ENCODE measurements at regions not wholly inside any gene's neighbourhood (a gene's known extent, or its start where the extent isn't known, plus 50 kb on each side); places are given as distances from the start of the nearest gene placed in this dataset.

- ATAC-seq (no peak), DNase-seq (no peak)
- Histone ChIP-seq H3K4me1 (no peaks in the 10 kb centered on the region), H3K4me3 (no peak overlapping the region), H3K9me3 (peaks cover 0 to 13% of the 10 kb centered on the region in 2 donors), H3K27me3 (peaks cover 0 to 5% of the 10 kb centered on the region in 2 donors), H3K36me3 (no peaks in the 10 kb centered on the region), H3K27ac (no peak overlapping the region)
- intact Hi-C loops (cut with DNase I): no loop called here
- TF ChIP-seq, protein P1, sequence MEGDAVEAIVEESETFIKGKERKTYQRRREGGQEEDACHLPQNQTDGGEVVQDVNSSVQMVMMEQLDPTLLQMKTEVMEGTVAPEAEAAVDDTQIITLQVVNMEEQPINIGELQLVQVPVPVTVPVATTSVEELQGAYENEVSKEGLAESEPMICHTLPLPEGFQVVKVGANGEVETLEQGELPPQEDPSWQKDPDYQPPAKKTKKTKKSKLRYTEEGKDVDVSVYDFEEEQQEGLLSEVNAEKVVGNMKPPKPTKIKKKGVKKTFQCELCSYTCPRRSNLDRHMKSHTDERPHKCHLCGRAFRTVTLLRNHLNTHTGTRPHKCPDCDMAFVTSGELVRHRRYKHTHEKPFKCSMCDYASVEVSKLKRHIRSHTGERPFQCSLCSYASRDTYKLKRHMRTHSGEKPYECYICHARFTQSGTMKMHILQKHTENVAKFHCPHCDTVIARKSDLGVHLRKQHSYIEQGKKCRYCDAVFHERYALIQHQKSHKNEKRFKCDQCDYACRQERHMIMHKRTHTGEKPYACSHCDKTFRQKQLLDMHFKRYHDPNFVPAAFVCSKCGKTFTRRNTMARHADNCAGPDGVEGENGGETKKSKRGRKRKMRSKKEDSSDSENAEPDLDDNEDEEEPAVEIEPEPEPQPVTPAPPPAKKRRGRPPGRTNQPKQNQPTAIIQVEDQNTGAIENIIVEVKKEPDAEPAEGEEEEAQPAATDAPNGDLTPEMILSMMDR (IDR thresholded peaks at IDR 0.05): no peak
Measured at GRCh38 chr16:51393381-51394005, 242.4 kb upstream of the SALL1 start.

GRCh38 chr16:51392521-51393187 is 241.6 kb upstream of the SALL1 start:
- Histone ChIP-seq H3K9me3 (peaks cover 0 to 15% of the 10 kb centered on the region in 2 donors), H3K27me3 (peaks cover 0 to 5% of the 10 kb centered on the region in 2 donors), H3K27ac (no peak overlapping the region), H3K36me3 (no peaks in the 10 kb centered on the region), H3K4me1 (no peaks in the 10 kb centered on the region), H3K4me3 (no peak overlapping the region)
- DNase-seq (no peak), ATAC-seq (no peak)
- intact Hi-C loops (cut with DNase I): no loop called here
- TF ChIP-seq, protein P1 (IDR thresholded peaks at IDR 0.05): no peak

DNA sequence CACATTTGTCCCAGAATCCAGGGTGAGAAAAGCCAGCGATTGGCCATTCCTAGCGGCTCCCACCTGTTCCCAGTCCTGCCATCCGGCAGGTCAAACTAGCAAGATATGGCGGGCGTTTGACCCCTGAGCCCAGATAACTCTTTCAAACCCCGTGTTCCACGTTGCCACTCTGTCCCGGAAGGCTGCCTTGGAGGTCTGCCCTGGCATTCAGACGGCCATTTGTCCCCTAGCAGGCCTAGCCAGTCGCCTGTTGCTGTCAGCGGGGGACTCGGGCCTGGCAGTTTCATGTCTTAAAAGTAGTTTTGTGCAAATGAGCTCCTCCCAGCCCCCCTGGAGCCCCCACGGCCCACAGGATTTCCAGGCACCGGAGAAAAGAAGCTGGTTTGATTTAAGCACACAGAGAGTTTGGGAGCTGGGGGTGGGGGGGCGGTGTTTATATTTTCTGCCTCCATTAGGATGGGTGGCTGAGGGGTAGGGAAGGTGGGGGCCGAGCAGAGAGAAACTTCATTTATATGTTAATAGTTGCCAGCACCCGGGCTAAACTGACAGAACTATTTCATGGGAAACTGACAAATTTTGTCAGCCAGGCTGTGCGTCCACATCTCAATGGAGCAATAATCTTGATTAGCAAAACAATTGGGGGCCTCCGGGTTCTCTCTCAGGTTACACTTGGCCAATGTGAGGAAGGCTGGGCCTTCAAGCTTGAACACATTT is 240.9 kb upstream of the SALL1 start:
- ATAC-seq: no peak
- Histone ChIP-seq H3K27ac (no peak overlapping the region), H3K27me3 (peaks cover 0 to 5% of the 10 kb centered on the region in 2 donors), H3K9me3 (peaks cover 0 to 13% of the 10 kb centered on the region in 2 donors), H3K4me3 (no peak overlapping the region), H3K4me1 (no peaks in the 10 kb centered on the region), H3K36me3 (no peaks in the 10 kb centered on the region)
- no peak for DNase-seq
- intact Hi-C loops (cut with DNase I): no loop called here
- TF ChIP-seq, protein P1 (IDR thresholded peaks at IDR 0.05): no peak

DNA sequence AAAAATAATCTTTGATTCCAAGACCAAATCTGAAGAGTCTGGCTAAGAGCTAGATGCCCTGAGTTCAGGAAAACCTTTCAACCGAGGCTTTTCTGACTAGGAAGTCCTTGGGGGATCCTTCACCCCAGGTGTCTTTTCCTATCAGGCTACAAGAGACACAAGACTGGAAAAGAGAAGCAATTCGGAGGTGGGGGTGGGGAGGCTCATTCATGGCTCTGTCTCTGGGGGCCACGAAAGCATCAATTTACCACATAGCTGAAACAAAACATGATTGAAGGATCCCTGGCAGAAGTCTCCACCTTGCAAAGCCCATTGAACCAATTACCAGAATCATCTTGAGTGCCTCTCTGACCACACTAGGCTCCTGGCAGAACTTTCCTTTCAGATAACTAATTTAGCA is 239.8 kb upstream of the SALL1 start:
- ATAC-seq (no peak), DNase-seq (no peak)
- Histone ChIP-seq H3K36me3 (no peaks in the 10 kb centered on the region), H3K4me3 (no peak overlapping the region), H3K4me1 (no peaks in the 10 kb centered on the region), H3K9me3 (peaks cover 0 to 13% of the 10 kb centered on the region in 2 donors), H3K27me3 (peaks cover 0 to 5% of the 10 kb centered on the region in 2 donors), H3K27ac (no peak overlapping the region)
- intact Hi-C loops (cut with DNase I): no loop called here
- TF ChIP-seq, protein P1 (IDR thresholded peaks at IDR 0.05): no peak

DNA sequence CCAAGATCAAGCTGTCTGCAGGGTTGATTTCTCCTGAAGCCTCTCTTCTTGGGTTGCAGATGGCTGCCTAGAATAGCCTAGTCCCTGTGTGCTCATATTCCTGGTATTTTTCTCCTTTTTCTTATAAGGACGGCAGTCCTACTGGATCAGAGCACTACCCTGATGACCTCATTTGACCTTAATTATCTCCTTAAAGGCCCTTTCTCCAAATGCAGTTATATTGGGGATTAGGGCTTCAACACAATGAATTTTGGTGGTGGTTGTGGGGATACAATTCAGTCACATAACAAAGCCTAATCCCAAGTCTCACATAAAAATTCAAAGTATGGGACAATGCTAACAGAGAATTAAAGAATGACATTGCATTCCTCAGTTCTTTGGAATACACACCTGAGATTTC is 238.8 kb upstream of the SALL1 start:
- Histone ChIP-seq H3K4me1 (no peaks in the 10 kb centered on the region), H3K4me3 (no peak overlapping the region), H3K27ac (no peak overlapping the region), H3K9me3 (peaks cover 0 to 13% of the 10 kb centered on the region in 2 donors), H3K36me3 (no peaks in the 10 kb centered on the region), H3K27me3 (peaks cover 0 to 5% of the 10 kb centered on the region in 2 donors)
- ATAC-seq: no peak
- TF ChIP-seq, protein P1 (IDR thresholded peaks at IDR 0.05): no peak
- no peak for DNase-seq
- intact Hi-C loops (cut with DNase I): no loop called here
